GM18502 (cell line): ENCODE measurements at regions not wholly inside any gene's neighbourhood (a gene's known extent, or its start where the extent isn't known, plus 50 kb on each side); places are given as distances from the start of the nearest gene placed in this dataset.

Source experiments
- ATAC-seq: cut with Tn5 transposase; IDR thresholded peaks from one replicate; pipeline ENCODE4 v1.9.1; 2021; ENCODE audit warnings: mild to moderate bottlenecking; ENCODE audit not compliant: unreplicated experiment, poor library complexity

DNA sequence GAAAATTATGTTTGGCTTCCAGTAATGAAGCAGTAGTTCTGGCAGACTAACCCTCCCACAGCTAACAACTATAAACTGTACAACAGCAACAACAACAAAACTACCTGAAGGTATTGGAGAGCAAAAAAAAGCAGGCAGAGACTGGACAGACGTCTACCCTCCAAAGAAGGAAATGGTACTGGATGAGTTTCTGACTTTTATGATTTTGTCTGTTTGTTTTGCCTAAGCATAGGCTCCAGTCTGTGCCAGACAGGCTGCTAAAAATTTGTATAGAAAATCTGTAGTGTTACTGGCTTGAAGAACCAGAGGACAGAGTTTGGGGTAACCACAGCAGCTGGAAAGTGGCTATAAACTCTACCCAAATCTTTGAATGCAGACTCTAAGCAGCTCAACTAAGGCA, 131.3 kb downstream of the SLC25A47 start:
- ATAC-seq, result no peak

DNA sequence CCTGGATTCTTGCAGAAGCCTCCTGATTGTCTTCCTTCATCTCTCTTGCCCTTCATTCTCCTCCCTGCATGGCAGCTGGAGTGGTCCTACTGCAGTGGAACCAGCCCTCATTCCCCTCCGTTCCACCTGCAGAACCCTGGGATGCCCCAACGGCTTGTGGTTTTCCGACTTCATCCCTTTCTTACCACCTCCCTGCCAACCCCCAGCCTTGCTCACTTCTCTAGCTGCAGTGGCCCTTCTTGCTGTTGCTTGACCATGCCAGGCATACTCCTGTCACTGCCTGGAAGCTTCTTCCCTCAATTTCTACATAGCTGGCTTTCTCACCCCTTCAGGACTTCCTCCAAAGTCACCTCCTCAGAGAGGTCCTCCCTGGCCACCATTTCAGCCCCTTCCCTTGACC, 123.3 kb downstream of the BEGAIN start:
- ATAC-seq, result no peak

DNA sequence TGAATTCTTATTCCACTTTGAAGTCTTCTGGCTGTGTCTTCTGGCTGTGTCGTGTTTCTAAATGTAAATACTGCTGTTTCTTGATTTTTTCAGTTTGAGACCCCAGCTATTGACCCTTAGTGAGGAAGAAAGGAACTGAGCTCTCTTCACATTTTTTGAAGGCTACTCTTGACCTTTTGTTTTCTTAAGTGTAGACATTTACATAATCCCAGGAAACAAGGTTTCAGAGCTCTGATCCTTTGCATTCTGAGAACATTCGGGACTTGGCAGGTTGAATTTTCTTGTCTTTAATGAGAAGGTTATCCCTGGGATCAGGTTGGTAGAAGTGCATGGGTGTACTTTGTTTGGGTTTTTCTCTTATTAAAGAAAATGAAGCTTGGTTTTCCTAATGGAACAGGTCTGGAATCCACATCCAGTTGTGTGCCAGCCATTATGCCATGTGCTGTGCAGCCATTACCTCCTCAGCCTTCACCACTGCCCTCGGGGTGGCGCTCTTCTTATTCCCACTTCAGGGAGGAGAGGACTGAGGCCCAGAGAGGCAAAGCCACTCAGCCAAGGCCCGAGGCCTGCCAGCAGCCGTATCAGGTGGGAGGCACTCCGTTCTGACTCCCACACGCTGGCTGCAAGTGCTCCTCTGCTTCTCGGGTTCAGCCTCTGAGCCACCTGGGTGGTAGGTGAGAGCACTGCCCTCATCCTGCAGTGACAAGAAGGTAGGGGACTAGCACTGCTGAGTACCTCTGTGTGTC, 120.9 kb downstream of the BEGAIN start:
- no peak for ATAC-seq

DNA sequence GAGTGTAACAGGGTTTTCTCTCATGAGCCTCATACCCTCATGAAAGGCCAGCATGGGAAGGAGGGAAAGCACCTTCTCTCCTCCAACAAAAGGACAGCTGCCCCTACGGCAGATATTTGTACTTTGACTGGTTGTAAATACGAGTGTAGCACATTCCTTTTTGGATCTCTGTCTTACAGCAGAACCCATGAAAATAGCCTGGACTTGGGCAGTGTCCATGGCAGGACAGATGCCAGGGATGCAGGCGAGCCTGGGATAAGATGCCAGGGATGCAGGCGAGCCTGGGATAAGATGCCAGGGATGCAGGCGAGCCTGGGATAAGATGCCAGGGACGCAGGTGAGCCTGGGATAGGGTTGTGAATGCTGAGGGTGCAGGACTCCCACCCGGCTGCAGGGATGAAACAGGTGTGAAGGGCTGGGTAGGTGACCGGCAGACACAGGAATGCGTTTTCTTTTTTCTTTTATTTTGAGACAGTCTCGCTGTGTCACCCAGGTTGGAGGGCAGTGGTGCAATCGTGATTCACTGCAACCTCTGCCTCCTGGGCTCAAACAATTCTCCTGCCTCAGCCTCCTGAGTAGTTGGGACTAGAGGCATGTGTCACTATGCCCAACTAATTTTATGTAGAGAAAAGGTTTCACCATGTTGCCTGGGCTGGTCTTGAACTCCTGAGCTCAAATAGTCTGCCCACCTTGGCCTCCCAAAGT, 120.0 kb downstream of the BEGAIN start:
- ATAC-seq, result no peak

DNA sequence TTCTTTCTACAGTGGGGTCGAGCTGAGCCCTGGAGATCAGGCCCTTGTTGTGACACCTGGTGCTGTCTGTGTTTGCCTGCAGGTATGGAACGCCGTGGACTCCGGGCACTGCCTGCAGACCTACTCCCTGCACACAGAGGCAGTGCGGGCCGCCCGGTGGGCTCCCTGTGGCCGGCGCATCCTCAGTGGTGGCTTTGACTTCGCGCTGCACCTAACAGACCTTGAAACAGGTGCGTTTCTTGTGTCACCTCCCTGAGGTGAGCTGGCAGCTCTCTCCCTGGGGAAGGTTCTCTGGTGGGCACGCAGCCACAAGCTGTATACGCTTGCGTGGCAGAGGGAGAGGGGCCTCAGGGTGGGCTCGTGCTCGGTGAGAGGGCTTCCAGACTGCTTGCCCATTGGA, 119.3 kb downstream of the BEGAIN start:
- ATAC-seq, result no peak

DNA sequence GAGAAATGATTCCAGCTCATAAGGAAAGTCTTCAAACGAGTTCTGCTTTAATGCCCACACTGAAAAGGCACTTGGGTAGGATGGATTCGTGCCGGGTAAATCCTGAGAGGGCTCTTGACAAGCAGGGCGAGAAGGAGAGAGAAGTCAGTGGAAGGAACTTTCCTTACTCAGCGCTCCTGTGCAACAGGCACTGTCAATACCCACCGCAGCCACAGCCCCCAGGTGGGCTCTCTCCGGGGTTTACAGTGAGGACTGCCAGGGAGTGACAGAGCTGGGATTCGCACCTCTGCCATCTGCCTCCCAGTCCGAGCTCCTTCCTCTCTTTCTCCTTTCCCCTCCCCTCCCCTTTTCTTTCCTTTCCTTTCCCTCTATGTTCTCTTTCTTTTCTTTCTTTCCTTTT, 118.7 kb downstream of the BEGAIN start:
- ATAC-seq, result no peak

DNA sequence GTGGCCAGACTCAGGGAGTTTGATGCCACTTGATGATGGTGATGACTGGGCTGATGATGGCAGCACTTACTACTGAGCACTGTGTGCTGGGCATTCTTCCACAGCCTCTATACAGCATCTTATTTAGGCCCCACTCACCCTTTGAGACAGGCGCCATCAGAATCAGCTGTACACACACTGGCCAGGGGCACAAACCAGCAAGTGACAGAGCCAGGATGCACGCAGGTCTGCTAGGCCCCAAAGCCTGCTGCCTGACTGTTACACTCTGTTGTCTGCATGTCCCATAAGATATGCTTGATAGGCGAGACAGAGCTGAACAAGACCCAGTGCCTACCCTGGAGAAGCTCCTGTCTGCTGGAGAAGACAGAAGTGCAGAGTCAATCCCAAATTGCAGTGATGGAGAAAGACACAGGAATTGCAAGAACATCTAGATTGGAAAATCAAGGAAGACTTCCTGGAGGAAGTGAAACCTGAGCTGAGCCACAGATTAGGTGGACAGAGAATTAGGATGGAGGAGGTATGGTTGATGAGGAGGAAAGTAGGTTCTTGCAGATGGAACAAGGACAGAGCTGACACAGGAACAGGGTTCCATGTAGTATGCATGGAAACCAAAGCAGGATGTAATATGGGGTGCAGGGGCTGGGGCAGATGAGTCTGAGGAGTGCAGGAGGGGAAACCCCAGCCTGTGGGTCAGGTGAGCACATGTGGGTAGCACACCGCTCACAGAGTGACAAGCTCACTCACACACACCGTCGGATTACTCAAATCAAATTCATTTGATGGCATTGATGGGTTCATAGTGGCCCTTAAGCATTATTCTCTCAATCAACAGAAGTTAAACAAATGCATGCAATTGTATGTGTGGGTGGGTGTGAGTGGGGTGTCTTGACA, 117.3 kb downstream of the BEGAIN start:
- no peak for ATAC-seq

DNA sequence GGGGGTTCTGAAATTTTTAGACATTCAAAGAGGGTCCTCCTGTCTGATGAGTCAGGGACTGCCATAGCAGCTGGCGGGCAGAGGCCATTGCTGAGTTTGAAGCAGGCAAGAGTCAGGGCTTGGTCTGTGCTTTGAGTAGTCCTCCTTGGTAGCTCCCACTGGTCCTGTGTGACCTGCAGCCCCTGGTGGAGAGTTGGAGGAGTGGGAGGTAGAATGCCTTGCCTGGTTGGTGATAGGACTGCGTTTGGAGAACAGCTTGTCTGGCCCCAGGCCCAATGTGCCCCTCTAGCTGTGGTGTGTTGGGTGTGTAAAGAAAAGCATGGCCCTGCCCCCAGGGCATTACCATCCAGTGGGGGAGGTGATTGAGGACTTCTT, 116.7 kb downstream of the BEGAIN start:
- no peak for ATAC-seq

DNA sequence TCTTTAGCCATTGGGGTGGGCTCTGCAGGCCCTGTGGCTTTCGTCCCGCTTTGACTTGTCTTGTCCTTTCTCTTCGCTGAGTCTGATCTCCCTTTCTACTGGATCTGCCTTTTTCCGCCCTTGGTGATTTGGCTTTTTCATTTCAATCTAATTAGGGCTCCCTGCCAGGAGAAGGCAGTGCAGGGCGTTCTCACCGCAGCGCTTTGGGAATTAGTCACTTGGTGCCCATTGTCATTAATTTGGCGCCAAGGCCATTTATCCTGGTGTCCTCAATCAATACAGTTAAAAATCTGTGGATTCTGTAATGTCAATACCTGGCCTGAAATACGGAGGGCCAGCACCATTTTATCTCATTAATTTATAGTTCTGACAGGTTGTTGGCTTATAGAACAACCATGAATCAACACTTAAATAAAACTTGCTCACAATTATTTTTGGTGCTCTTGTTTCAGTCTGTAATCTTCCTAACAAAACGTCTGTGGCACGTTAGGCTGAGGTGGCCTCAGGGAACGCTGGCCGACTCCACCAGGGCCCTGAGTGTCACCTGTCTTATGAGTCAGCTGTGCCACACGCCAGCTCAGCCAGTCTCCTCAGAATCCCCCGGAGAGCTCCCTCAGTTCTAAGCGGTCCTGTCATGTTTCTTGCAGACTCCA, 115.7 kb downstream of the BEGAIN start:
- ATAC-seq, result no peak

DNA sequence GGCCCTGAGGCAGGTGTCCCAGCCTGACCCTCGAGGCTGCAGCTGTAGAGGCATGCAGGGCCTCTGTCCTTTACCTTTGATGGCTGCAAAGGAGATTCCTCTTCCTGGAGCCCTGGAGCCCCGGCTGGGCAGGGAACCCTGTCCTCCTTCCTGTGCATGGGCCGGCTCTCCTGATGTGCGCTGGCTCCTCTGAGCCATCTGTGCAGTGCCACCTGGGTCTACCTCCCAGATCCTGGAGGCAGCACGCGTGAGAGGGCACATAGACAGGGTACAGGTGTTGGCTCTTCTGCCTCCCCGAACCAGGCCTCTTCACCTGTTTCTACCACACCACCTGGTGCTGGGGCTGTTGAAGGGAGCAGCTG, 115.1 kb downstream of the BEGAIN start:
- ATAC-seq, result no peak

DNA sequence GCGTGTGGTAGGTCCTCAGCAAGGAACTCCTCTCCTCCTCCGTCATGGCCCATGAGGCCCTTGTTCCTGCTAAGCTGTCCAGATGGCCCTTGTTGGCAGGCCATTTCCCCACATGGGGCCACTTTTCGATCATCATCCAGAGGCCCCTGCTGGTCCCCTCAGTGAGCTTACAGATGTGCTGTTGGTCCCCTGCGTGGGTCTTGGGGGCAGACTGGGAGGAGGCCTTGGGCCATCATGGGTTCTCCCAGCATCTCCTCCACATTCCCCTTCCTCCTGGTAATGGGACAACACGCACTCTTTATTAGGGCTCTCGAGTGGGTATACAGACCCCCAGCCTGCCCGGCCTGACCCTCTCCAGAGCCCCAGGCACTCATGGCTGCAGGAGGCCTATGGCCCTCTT, 114.7 kb downstream of the BEGAIN start:
- ATAC-seq, result no peak

DNA sequence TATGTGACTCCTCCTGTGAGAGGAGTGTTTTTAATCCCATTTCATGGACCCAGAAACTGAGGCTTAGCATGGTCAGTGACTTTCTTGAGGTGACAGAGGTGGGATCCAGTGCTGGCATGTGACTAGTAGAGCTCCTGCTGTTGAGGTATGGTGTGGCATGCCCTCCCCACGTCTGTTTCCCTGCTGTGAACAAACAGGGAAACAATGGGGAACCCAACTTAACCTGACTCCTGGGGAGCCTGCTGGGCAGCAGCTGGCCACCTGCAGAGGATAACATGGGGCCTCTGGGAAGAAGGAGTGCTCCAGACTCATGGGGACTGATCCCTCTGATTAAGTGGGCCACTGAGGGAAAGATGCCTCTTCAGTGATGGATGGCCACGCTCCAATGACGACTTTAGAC, 114.0 kb downstream of the BEGAIN start:
- no peak for ATAC-seq

DNA sequence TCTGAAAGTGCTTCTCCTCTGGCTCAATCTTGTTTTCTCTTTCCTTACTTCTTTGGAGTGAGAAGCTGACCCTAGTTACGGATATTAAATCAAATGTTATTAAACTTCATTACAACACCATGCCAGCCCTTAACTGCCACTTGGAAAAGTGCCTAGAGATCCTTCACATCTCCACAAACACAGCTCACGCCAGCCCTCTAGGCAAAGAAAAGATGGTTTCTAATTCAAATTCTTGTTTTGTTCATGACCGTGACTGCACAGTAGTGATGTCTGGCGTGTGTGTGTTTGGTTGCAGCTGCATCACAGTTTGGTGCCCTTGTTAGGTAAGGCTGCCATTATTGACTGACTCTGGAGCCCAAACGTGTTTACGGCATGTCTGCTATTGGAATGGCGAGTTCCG, 113.0 kb downstream of the BEGAIN start:
- ATAC-seq, result no peak

DNA sequence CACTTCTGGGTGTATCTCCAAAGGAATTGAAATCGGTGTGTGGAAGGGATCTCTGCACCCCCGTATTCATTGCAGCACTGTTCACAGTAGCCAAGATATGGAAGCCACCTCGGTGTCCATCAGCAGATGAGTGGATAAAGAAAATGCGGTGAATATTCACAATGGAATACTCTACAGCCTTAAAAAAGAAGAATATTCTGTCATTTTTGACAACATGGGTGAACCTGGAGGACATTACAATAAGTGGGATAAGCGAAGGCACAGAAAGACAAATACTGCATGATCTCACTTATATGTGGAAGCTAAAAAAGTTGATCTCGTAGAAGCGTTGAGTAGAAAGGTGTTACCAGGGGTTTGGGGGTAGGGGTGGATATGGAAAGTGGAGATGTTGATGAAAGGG, 111.9 kb downstream of the BEGAIN start:
- no peak for ATAC-seq

DNA sequence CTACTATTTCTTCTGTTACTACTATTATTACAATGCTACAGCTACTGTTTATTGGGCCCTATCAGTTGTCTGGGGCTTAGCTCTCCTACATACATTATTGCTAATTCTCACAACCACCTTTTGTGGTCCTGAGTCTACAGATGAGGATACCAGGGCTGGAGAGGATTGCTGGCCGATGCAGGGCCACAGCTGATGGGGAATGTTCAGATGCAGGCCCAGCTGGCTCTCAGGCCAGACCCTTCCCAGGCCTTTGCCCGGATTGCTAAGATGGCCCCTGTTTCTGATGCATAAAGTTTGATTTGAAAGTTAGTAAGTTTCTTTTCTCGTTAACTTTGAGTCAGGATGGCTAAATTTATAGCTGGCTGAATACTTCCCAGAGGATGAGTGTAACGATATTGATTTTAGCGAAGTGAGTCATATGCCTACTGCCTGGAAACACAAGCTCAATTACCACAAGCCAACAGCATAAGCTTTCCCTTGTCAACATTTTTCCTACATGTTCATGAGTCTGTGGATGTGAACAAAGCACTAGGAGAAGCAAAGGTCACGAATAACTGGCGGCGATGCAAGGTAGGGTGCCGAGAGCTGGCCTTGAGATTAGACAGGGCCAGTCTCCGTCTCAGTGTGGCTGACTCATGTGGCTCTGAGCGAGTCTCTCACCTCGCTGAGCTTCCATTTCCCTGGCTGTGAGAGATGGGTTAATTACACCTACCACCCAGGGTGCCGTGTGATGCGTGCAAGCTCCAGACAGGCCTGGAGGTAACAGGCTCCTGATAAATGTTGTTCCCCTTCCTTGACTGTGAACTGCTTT, 111.0 kb downstream of the BEGAIN start:
- ATAC-seq, result no peak

DNA sequence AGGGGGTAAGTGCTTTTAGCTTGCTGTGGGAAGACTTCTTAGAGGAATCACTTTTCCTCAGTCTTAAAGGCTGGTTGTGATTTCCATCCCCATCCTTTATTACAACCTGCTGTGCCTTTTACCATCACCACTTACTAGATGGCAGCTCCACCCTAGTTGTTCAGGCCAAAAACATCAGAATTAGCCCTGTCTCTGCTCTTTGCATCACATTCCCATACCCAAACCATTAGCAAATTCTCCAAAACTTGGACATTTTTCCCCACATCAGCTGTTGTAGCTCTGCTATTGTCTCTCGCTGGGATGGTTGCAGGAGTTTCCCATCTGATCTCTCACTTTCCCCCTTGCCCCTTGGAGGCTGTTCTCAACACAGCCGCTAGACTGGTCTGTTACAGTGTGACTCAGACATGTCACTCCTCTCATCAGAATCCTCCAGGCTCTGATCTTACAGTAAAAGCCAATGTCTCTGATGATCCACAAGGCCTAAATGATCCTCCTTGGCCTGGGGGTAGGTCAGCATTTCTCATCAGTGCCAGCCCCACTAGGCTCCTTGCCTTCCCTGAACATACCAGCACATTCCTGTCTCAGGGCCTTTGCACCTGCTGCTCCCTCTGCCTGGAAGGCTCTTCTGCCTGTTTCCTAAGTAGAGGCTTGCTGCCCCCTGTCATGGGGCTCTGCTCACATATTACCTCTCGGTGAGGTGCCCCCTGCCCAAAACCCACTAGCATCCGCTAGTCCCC, 102.5 kb downstream of the BEGAIN start:
- ATAC-seq, result no peak

DNA sequence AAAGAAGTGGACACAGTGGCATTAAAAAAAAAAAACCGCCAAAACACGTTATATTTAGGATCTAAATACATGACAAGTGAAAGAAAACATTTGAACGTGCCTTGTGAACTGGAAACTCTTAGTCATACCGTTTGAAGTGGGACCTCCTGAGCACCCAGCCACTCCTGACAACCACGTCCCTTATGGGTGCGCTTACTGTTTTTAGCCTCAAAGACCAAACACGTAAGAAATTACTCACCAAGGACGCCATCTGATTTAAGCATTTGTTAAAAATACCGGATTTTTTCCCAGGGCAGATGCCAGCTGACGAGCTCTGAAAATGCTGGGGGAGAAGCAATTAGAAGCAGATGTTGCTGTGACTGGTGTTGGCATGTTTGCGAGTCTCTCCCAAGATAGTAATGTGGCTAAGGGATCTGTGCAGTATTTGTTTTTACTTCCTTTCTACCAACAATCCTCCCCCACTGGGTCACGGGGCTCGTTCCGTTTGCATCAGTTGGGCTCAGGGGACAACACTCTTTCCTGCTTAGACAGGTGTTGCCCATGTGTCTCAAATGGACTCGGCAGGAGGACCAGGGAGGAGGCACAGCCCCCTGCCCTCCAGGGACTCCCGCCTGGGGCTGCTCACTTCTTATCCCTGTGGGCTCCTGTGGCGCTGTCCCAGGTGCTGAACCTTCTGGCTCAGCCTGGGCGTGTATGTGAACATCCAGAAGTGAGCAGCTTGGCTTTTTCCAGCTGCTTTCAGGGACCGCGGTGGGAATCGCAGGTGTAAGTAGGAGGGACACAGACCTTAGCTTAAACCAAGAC, 101.0 kb downstream of the BEGAIN start:
- ATAC-seq, result peak; percentile 69
